H9 (cell line): ENCODE measurements at regions not wholly inside any gene's neighbourhood (a gene's known extent, or its start where the extent isn't known, plus 50 kb on each side); places are given as distances from the start of the nearest gene placed in this dataset.

Experiments used
- DNase-seq: peaks from one replicate; pipeline ENCODE4 v3.0.0-alpha.2; 2017
- H2AFZ ChIP-seq: one replicate; pipeline ENCODE4 v1.6.1; 2013; ENCODE audit warnings: mild to moderate bottlenecking, low read length, control low read depth, moderate library complexity
- H2AK5ac ChIP-seq: 2 replicates; pipeline ENCODE4 v1.6.1; 2013; ENCODE audit warnings: low read length, control low read depth, mixed read lengths; ENCODE audit not compliant: insufficient read length
- H2BK120ac ChIP-seq: one replicate; pipeline ENCODE4 v1.6.1; 2013; ENCODE audit warnings: low read depth, mild to moderate bottlenecking, low read length, control low read depth, inconsistent platforms; ENCODE audit not compliant: poor library complexity, severe bottlenecking
- H2BK12ac ChIP-seq: 2 replicates; pipeline ENCODE4 v1.6.1; 2013; ENCODE audit warnings: low read length, control low read depth, mixed read lengths, low read depth; ENCODE audit not compliant: insufficient read length
- H2BK15ac ChIP-seq: 2 replicates; pipeline ENCODE4 v1.6.1; 2013; ENCODE audit warnings: low read depth, low read length, control low read depth
- H2BK20ac ChIP-seq: one replicate; pipeline ENCODE4 v1.6.1; 2013; ENCODE audit warnings: low read depth, mild to moderate bottlenecking, low read length, control low read depth, inconsistent platforms; ENCODE audit not compliant: poor library complexity, severe bottlenecking
- H2BK5ac ChIP-seq: 2 replicates; pipeline ENCODE4 v1.6.1; 2013; ENCODE audit warnings: low read length, control low read depth, mixed read lengths; ENCODE audit not compliant: insufficient read length
- H3K14ac ChIP-seq: 2 replicates; pipeline ENCODE4 v1.6.1; 2013; ENCODE audit warnings: low read length, control low read depth; ENCODE audit not compliant: insufficient read depth
- H3K18ac ChIP-seq: 2 replicates; pipeline ENCODE4 v1.6.1; 2013; ENCODE audit warnings: low read depth, mild to moderate bottlenecking, mixed read lengths, low read length, control low read depth; ENCODE audit not compliant: insufficient read length
- H3K23ac ChIP-seq: 2 replicates; pipeline ENCODE4 v1.6.1; 2013; ENCODE audit warnings: low read length, control low read depth, mixed read lengths, low read depth; ENCODE audit not compliant: insufficient read length
- H3K23me2 ChIP-seq: 2 replicates; pipeline ENCODE4 v1.6.1; 2013; ENCODE audit warnings: low read depth, mild to moderate bottlenecking, mixed read lengths, low read length, control low read depth; ENCODE audit not compliant: insufficient read length, poor library complexity, severe bottlenecking
- H3K27ac ChIP-seq: 2 replicates; pipeline ENCODE4 v1.5.1; 2013; ENCODE audit warnings: low read length, control low read depth, mixed read lengths, low read depth; ENCODE audit not compliant: insufficient read length
- H3K27me3 ChIP-seq: 2 replicates; pipeline ENCODE4 v1.6.1; 2013; ENCODE audit warnings: low read length, control low read depth, inconsistent platforms; ENCODE audit not compliant: insufficient read depth
- H3K4ac ChIP-seq: 2 replicates; pipeline ENCODE4 v1.6.1; 2013; ENCODE audit warnings: low read depth, mild to moderate bottlenecking, control low read depth, inconsistent platforms, low read length, moderate library complexity
- H3K4me1 ChIP-seq: 2 replicates; pipeline ENCODE4 v1.6.1; 2013; ENCODE audit warnings: low read length, control low read depth, inconsistent platforms; ENCODE audit not compliant: insufficient read depth
- H3K4me2 ChIP-seq: 2 replicates; pipeline ENCODE4 v1.6.1; 2013; ENCODE audit warnings: low read length, control low read depth, mixed read lengths; ENCODE audit not compliant: insufficient read length, insufficient read depth
- H3K56ac ChIP-seq: 2 replicates; pipeline ENCODE4 v1.6.1; 2013; ENCODE audit warnings: low read depth, mild to moderate bottlenecking, mixed read lengths, low read length, control low read depth; ENCODE audit not compliant: insufficient read length
- H3K79me1 ChIP-seq: 2 replicates; pipeline ENCODE4 v1.6.1; 2013; ENCODE audit warnings: low read depth, mild to moderate bottlenecking, moderate library complexity, low read length, control low read depth, inconsistent platforms; ENCODE audit not compliant: insufficient read depth, poor library complexity, severe bottlenecking
- H3K79me2 ChIP-seq: 2 replicates; pipeline ENCODE4 v1.6.1; 2013; ENCODE audit warnings: low read length, control low read depth, inconsistent platforms; ENCODE audit not compliant: insufficient read depth
- H3K9ac ChIP-seq: 2 replicates; pipeline ENCODE4 v1.6.1; 2013; ENCODE audit warnings: low read length, control low read depth, mixed read lengths; ENCODE audit not compliant: insufficient read length; ENCODE audit errors: extremely low read depth
- H3K9me3 ChIP-seq: one replicate; pipeline ENCODE4 v1.6.1; 2013; ENCODE audit warnings: low read depth, low read length, inconsistent platforms; ENCODE audit not compliant: control insufficient read depth
- H3T11ph ChIP-seq: one replicate; pipeline ENCODE4 v1.6.1; 2013; ENCODE audit warnings: mild to moderate bottlenecking, low read length, control low read depth, inconsistent platforms
- H4K20me1 ChIP-seq: one replicate; pipeline ENCODE4 v1.6.1; 2013; ENCODE audit not compliant: control insufficient read depth, insufficient read length, insufficient read depth
- H4K5ac ChIP-seq: 2 replicates; pipeline ENCODE4 v1.6.1; 2013; ENCODE audit warnings: low read depth, mild to moderate bottlenecking, mixed read lengths, low read length, control low read depth; ENCODE audit not compliant: insufficient read length
- H4K8ac ChIP-seq: replicated peaks from 2 replicates; pipeline ENCODE4 v1.6.1; 2013; ENCODE audit warnings: low read length, control low read depth, mixed read lengths, low read depth; ENCODE audit not compliant: insufficient read length
- H4K91ac ChIP-seq: 2 replicates; pipeline ENCODE4 v1.6.1; 2013; ENCODE audit warnings: low read depth, mild to moderate bottlenecking, moderate library complexity, mixed read lengths, low read length, control low read depth; ENCODE audit not compliant: insufficient read length
- H3K27ac Mint-ChIP-seq, 3 experiments: 2 replicates in 2 of 3; 3 replicates in 1 of 3; pipeline ENCODE4 v1.8.0; 2020 to 2021; ENCODE audit warnings: mixed read lengths in 3 of 3, mild to moderate bottlenecking in 1 of 3, moderate library complexity in 1 of 3
- H3K27me3 Mint-ChIP-seq: 2 replicates; pipeline ENCODE4 v1.8.0; 2021; ENCODE audit warnings: low read depth, mild to moderate bottlenecking, moderate library complexity, mixed read lengths
- H3K36me3 Mint-ChIP-seq, 3 experiments: 2 replicates in 2 of 3; 3 replicates in 1 of 3; pipeline ENCODE4 v1.8.0; 2020 to 2021; ENCODE audit warnings: low read depth in 3 of 3, mixed read lengths in 3 of 3; ENCODE audit not compliant: insufficient read depth in 1 of 3
- H3K4me1 Mint-ChIP-seq, 2 experiments: 2 replicates each; pipeline ENCODE4 v1.8.0; 2020; ENCODE audit warnings: mixed read lengths in 2 of 2
- H3K4me3 Mint-ChIP-seq, 2 experiments: 2 replicates in 1 of 2; 3 replicates in 1 of 2; pipeline ENCODE4 v1.8.0; 2020 to 2021; ENCODE audit warnings: mild to moderate bottlenecking in 2 of 2, mixed read lengths in 2 of 2, moderate library complexity in 1 of 2
- H3K9me3 Mint-ChIP-seq, 2 experiments: 2 replicates in 1 of 2; 3 replicates in 1 of 2; pipeline ENCODE4 v1.8.0; 2020; ENCODE audit warnings: mild to moderate bottlenecking in 2 of 2, mixed read lengths in 2 of 2, moderate library complexity in 1 of 2
- WGBS: extraction: QIAGEN DNeasy Blood & Tissue Kit; methylation state at CpG from one replicate; pipeline ENCODE4 v1.1.7; 2013; ENCODE audit warnings: missing lambda C conversion rate, low lambda C conversion rate, mixed read lengths; ENCODE audit not compliant: insufficient read length; ENCODE audit errors: extremely low coverage; 5-methylcytosine and 5-hydroxymethylcytosine counted together
- TF ChIP-seq, protein P1 (sequence below): fragments of 200-600 bp; sonication (generic); conservative IDR thresholded peaks from 3 replicates; pipeline ENCODE4 v1.8.0; 2021; ENCODE audit warnings: antibody characterized with exemption, mild to moderate bottlenecking

- TF ChIP-seq, protein P1, sequence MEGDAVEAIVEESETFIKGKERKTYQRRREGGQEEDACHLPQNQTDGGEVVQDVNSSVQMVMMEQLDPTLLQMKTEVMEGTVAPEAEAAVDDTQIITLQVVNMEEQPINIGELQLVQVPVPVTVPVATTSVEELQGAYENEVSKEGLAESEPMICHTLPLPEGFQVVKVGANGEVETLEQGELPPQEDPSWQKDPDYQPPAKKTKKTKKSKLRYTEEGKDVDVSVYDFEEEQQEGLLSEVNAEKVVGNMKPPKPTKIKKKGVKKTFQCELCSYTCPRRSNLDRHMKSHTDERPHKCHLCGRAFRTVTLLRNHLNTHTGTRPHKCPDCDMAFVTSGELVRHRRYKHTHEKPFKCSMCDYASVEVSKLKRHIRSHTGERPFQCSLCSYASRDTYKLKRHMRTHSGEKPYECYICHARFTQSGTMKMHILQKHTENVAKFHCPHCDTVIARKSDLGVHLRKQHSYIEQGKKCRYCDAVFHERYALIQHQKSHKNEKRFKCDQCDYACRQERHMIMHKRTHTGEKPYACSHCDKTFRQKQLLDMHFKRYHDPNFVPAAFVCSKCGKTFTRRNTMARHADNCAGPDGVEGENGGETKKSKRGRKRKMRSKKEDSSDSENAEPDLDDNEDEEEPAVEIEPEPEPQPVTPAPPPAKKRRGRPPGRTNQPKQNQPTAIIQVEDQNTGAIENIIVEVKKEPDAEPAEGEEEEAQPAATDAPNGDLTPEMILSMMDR: no peak
- no CpG with 5 or more reads among the region's 3 CpGs for WGBS
- Histone ChIP-seq H2BK120ac (no peak overlapping the region), H3K23ac (no peak overlapping the region), H3K18ac (no peak overlapping the region), H2BK5ac (no peak overlapping the region), H3K4me2 (no peak overlapping the region), H3K4me1 (no peaks in the 10 kb centered on the region), H3K23me2 (no peaks in the 10 kb centered on the region), H3T11ph (no peak overlapping the region), H4K20me1 (no peaks in the 10 kb centered on the region), H3K79me2 (no peaks in the 10 kb centered on the region), H2BK12ac (no peak overlapping the region), H3K4ac (no peak overlapping the region), H3K27ac (no peak overlapping the region), H4K5ac (no peak overlapping the region), H2AK5ac (no peak overlapping the region), H4K91ac (no peak overlapping the region), H2AFZ (no peak overlapping the region), H2BK15ac (no peak overlapping the region), H3K14ac (no peak overlapping the region), H3K9ac (no peak overlapping the region), H3K9me3 (peaks cover 20% of the 10 kb centered on the region), H3K56ac (no peak overlapping the region), H4K8ac (no peak overlapping the region), H3K27me3 (no peaks in the 10 kb centered on the region), H2BK20ac (no peak overlapping the region), H3K79me1 (no peaks in the 10 kb centered on the region)
- Mint-ChIP-seq H3K4me3 (no peak overlapping the region), H3K4me1 (no peaks in the 10 kb centered on the region), H3K36me3 (peaks cover 31 to 44% (median 36%) of the 10 kb centered on the region in 3 experiments), H3K27me3 (no peaks in the 10 kb centered on the region), H3K9me3 (peaks cover 56 to 58% of the 10 kb centered on the region in 2 experiments), H3K27ac (no peak overlapping the region)
- DNase-seq: no peak
These were observed 1008.0 kb downstream of the RAPGEF2 start for GRCh38 chr4:160110891-160111290.
